K562 (cell line): ENCODE measurements at regions not wholly inside any gene's neighbourhood (a gene's known extent, or its start where the extent isn't known, plus 50 kb on each side); places are given as distances from the start of the nearest gene placed in this dataset.

Experiments
- ATAC-seq: fragments of 200-7000 bp; cut with Tn5 transposase; 3 replicates; pipeline ENCODE4 v1.9.1; 2020; ENCODE audit warnings: moderate library complexity
- BruUV-seq: library from RNA; stranded (reverse); fragments of 400-500 nt; replicated peaks from 2 replicates; lab custom pipeline; 2021; lab: Mats Ljungman, UMichigan
- CTCF ChIA-PET: fragments of 300-600 bp; formaldehyde crosslinking; extraction: SDS; loops from one replicate; lab custom pipeline; 2021; ENCODE audit warnings: low intra/inter-chr PET ratio; lab: Yijun Ruan, JAX
- POLR2A ChIA-PET: fragments of 300-600, 350-650 bp; sonication (Branson Sonifier 250); formaldehyde crosslinking; extraction: SDS; loops from one replicate; lab custom pipeline; 2021; ENCODE audit warnings: antibody characterized with exemption, inconsistent platforms; lab: Yijun Ruan, JAX
- DNase-seq, 4 experiments: peaks; one replicate each; pipeline versions ENCODE4 v3.0.0 to v3.0.0-alpha.2; 2011 to 2018; ENCODE audit warnings: low spot score in 3 of 4, mixed read lengths in 3 of 4; ENCODE audit errors: extremely low read depth in 1 of 4
- FAIRE-seq: peaks from 2 replicates; lab custom pipeline; 2011; peaks lifted over from hg19 to GRCh38; lab: Jason Lieb, UNC
- H2AFZ ChIP-seq: 2 replicates; pipeline ENCODE4 v1.6.0; 2011; ENCODE audit warnings: low read depth, low read length, control low read depth, inconsistent platforms
- H3K27ac ChIP-seq: fragments of 200-600 bp; 3 replicates; pipeline ENCODE4 v1.8.0; 2011; ENCODE audit warnings: low read depth, mild to moderate bottlenecking, control low read depth, inconsistent platforms, low read length, moderate library complexity, mixed read lengths; ENCODE audit errors: extremely low read depth
- H3K27me3 ChIP-seq, 2 experiments: fragments of 300-600 bp in 1 of 2; 2 replicates in 1 of 2; 3 replicates in 1 of 2; pipeline versions ENCODE4 v1.6.0 to v1.8.0; 2011; ENCODE audit warnings: inconsistent platforms in 2 of 2, low read length in 2 of 2, mild to moderate bottlenecking in 1 of 2, mixed read lengths in 1 of 2, moderate library complexity in 1 of 2; ENCODE audit not compliant: control insufficient read depth in 2 of 2, insufficient read depth in 2 of 2
- H3K36me3 ChIP-seq: fragments of 300-600 bp; 3 replicates; pipeline ENCODE4 v1.8.0; 2011; ENCODE audit warnings: mild to moderate bottlenecking, low read length, inconsistent platforms; ENCODE audit not compliant: control insufficient read depth, insufficient read depth
- H3K4me1 ChIP-seq, 2 experiments: fragments of 200-600 bp in 1 of 2; replicated peaks in 1 of 2; 2 replicates in 1 of 2; 3 replicates in 1 of 2; pipeline versions ENCODE4 v1.5.1 to v1.8.0; 2011; ENCODE audit warnings: inconsistent platforms in 2 of 2, low read length in 2 of 2, mild to moderate bottlenecking in 1 of 2, mixed read lengths in 1 of 2, moderate library complexity in 1 of 2; ENCODE audit not compliant: control insufficient read depth in 2 of 2, insufficient read depth in 2 of 2
- H3K4me2 ChIP-seq: 2 replicates; pipeline ENCODE4 v1.6.1; 2011; ENCODE audit warnings: low read length, control low read depth, inconsistent platforms, mixed read lengths; ENCODE audit not compliant: insufficient read depth
- H3K4me3 ChIP-seq: fragments of 200-600 bp; sonication (generic), shearing (Covaris generic); 2 replicates; pipeline ENCODE4 v1.5.1; 2016; ENCODE audit warnings: control low read depth, inconsistent platforms
- H3K79me2 ChIP-seq: fragments of 200-600 bp; 3 replicates; pipeline ENCODE4 v1.8.0; 2011; ENCODE audit warnings: low read length, inconsistent platforms; ENCODE audit not compliant: control insufficient read depth, insufficient read depth
- H3K9ac ChIP-seq, 2 experiments: 2 replicates each; pipeline versions ENCODE4 v1.6.0 to v1.6.1; 2011; ENCODE audit warnings: low read depth in 2 of 2, low read length in 2 of 2, control low read depth in 1 of 2, inconsistent platforms in 1 of 2, mild to moderate bottlenecking in 1 of 2, mixed read lengths in 1 of 2; ENCODE audit not compliant: insufficient read depth in 1 of 2
- H3K9me1 ChIP-seq: one replicate; pipeline ENCODE4 v1.6.0; 2011; ENCODE audit warnings: inconsistent platforms, mild to moderate bottlenecking, low read length, moderate library complexity; ENCODE audit not compliant: control insufficient read depth, insufficient read depth
- H3K9me3 ChIP-seq: replicated peaks from 2 replicates; pipeline ENCODE4 v1.5.1; 2011; ENCODE audit warnings: low read depth, low read length, inconsistent platforms; ENCODE audit not compliant: control insufficient read depth, insufficient read depth
- H4K20me1 ChIP-seq: replicated peaks from 2 replicates; pipeline ENCODE4 v1.6.1; 2011; ENCODE audit warnings: low read length, inconsistent platforms, mixed read lengths; ENCODE audit not compliant: control insufficient read depth, insufficient read depth
- GATAD2B ChIP-seq: fragments of 450-650 bp; IDR thresholded peaks from 2 replicates; pipeline ENCODE4 v1.6.1; 2017; ENCODE audit warnings: mild to moderate bottlenecking, borderline replicate concordance
- HDAC3 ChIP-seq: fragments of 450-650 bp; IDR thresholded peaks from 2 replicates; pipeline ENCODE4 v1.6.1; 2018; ENCODE audit warnings: borderline replicate concordance, mild to moderate bottlenecking, moderate library complexity; ENCODE audit not compliant: partially characterized antibody
- HMGN3 ChIP-seq: IDR thresholded peaks from 2 replicates; pipeline ENCODE4 v1.6.1; 2011; ENCODE audit warnings: borderline replicate concordance, low read depth, mild to moderate bottlenecking, mixed read lengths, low read length; ENCODE audit not compliant: insufficient read length; ENCODE audit errors: extremely low read depth
- NEUROD1 ChIP-seq: fragments of 150-350 bp; IDR thresholded peaks from 2 replicates; pipeline ENCODE4 v1.6.1; 2014; ENCODE audit warnings: borderline replicate concordance, low read length, low read depth; ENCODE audit not compliant: partially characterized antibody
- PHF20 ChIP-seq: fragments of 450-650 bp; IDR thresholded peaks from 2 replicates; pipeline ENCODE4 v1.6.1; 2018; ENCODE audit not compliant: partially characterized antibody
- THAP12 ChIP-seq: fragments of 250-450 bp; sonication (Bioruptor Pico); IDR thresholded peaks from 2 replicates; pipeline ENCODE4 v1.9.0; 2021; ENCODE audit warnings: mild to moderate bottlenecking, inconsistent platforms
- ZNF584 ChIP-seq: fragments of 200-800 bp; sonication (Bioruptor generic); IDR thresholded peaks from 2 replicates; pipeline ENCODE4 v1.6.1; 2016; ENCODE audit warnings: low read depth, mild to moderate bottlenecking, missing genetic modification characterization, missing compliant biosample characterization
- WGBS: fragments of 100-300 bp; shearing (Covaris generic); methylation state at CpG from one replicate; pipeline ENCODE4 v1.1.6; 2016; ENCODE audit warnings: low coverage, mixed read lengths; ENCODE audit not compliant: insufficient coverage; ENCODE audit errors: missing lambda C conversion rate; 5-methylcytosine and 5-hydroxymethylcytosine counted together
- in situ Hi-C: fragments of 300-500 bp; cut with MboI; formaldehyde crosslinking; loops from 4 replicates; pipeline ENCODE4 v1.15.0; 2018; ENCODE audit warnings: inconsistent platforms, mixed read lengths
- intact Hi-C: fragments of 100-400 bp; cut with micrococcal nuclease; formaldehyde crosslinking; loops from 2 replicates; pipeline ENCODE4 v1.14.2; 2022
- TF ChIP-seq, protein P1 (sequence below), 3 experiments: IDR thresholded peaks in 2 of 3; conservative IDR thresholded peaks in 1 of 3; 2 replicates each; pipeline ENCODE4 v1.5.1; 2011 to 2012; ENCODE audit warnings: low read length in 3 of 3, mild to moderate bottlenecking in 3 of 3, control low read depth in 2 of 3, improper control_type of control experiment in 1 of 3, inconsistent platforms in 1 of 3, low read depth in 1 of 3, mixed read lengths in 1 of 3, moderate library complexity in 1 of 3; ENCODE audit not compliant: insufficient read depth in 2 of 3

GRCh38 chr2:4047961-4048891 is 344.9 kb downstream of the DCDC2C start (continued):
- no peak for TF ChIP-seq HMGN3

DNA sequence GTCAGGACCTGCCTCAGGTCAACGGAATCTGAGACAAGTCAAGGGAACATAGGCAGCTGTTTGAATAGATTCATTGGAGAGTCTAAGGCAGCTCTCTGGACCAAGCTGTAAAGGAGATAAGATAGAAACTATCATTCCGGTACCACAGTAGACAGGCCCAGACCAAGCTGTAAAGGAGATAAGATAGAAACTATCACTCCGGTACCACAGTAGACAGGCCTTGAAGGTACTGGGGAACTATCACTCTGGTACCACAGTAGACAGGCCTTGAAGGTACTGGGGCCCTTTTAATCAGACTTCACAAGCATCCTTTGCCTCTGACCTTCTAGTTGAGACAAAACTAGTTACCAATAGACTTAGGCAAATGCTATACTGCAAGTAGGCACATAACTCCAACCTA is 346.1 kb downstream of the DCDC2C start:
- WGBS, result 0% methylated on average over 3 of the region's 3 CpGs
- H3K9me3 ChIP-seq, result no peaks in the 10 kb centered on the region

More for the DNA sequence above, 346.1 kb downstream of the DCDC2C start:
- no peak for FAIRE-seq
- Histone ChIP-seq H3K4me2 (no peak overlapping the region), H3K27me3 (no peaks in the 10 kb centered on the region), H3K9ac (no peak overlapping the region), H3K36me3 (no peaks in the 10 kb centered on the region), H3K4me1 (no peaks in the 10 kb centered on the region), H3K27ac (no peak overlapping the region), H3K79me2 (no peaks in the 10 kb centered on the region), H3K4me3 (no peak overlapping the region), H2AFZ (no peak overlapping the region), H4K20me1 (no peaks in the 10 kb centered on the region), H3K9me1 (no peaks in the 10 kb centered on the region)
- ATAC-seq, result no peak
- ChIA-PET CTCF (no interaction called here), POLR2A (no interaction called here)
- DNase-seq, result no peak
- in situ Hi-C loops (no loop called here), intact Hi-C loops (no loop called here)
- no TSS peak for BruUV-seq
- TF ChIP-seq NEUROD1, result no peak
- no peak for TF ChIP-seq ZNF584
- TF ChIP-seq PHF20, result no peak
- TF ChIP-seq HDAC3, result no peak
- TF ChIP-seq, protein P1, sequence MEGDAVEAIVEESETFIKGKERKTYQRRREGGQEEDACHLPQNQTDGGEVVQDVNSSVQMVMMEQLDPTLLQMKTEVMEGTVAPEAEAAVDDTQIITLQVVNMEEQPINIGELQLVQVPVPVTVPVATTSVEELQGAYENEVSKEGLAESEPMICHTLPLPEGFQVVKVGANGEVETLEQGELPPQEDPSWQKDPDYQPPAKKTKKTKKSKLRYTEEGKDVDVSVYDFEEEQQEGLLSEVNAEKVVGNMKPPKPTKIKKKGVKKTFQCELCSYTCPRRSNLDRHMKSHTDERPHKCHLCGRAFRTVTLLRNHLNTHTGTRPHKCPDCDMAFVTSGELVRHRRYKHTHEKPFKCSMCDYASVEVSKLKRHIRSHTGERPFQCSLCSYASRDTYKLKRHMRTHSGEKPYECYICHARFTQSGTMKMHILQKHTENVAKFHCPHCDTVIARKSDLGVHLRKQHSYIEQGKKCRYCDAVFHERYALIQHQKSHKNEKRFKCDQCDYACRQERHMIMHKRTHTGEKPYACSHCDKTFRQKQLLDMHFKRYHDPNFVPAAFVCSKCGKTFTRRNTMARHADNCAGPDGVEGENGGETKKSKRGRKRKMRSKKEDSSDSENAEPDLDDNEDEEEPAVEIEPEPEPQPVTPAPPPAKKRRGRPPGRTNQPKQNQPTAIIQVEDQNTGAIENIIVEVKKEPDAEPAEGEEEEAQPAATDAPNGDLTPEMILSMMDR (IDR thresholded peaks at IDR 0.05 in 2 of 3, conservative IDR thresholded peaks at IDR 0.05 in 1 of 3; ENCODE audit: insufficient read depth in 2 of 3, low read depth in 1 of 3, low read length in 3 of 3), result no peak
- no peak for TF ChIP-seq GATAD2B
- no peak for TF ChIP-seq THAP12 (CRISPR knock-in tag)
